ENCODE measurements at regions not wholly inside any gene's neighbourhood (a gene's known extent, or its start where the extent isn't known, plus 50 kb on each side); places are given as distances from the start of the nearest gene placed in this dataset.

DNA sequence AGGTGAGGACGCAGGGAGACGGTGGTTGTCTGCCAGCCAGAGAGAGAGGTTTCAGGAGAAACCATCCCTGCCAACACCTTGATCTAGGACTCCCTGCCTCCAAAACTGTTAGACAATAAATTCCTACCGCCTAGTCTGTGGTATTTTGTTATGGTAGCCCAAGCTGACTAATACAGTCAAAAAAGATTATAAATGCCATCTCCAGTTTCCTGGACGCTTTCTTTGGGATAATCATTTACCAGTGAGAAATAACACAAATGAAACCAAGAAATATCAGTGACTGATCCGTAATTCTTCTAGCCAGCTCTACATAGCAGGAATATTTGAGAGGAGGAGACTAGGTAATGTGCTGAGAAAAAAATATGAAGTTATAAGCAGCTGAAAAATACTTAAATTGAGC is 707.8 kb upstream of the LMCD1 start:
- DNase-seq, result no peak

DNA sequence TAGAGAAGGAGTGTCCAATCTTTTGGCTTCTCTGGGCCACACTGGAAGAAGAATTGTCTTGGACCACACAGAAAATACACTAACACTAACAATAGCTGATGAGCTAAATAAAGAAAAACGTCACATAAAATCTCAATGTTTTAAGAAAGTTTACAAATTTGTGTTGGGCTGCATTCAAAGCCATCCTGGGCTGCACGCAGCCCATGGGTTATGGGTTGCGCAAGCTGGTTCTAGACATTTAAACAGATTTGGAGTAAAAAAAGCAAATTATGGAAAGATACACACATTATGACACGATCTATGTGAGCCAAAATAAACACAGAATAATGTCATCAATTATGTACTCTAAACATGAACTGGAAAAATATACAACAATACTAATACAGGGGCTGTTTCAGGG is 703.3 kb upstream of the LMCD1 start:
- DNase-seq, result no peak

DNA sequence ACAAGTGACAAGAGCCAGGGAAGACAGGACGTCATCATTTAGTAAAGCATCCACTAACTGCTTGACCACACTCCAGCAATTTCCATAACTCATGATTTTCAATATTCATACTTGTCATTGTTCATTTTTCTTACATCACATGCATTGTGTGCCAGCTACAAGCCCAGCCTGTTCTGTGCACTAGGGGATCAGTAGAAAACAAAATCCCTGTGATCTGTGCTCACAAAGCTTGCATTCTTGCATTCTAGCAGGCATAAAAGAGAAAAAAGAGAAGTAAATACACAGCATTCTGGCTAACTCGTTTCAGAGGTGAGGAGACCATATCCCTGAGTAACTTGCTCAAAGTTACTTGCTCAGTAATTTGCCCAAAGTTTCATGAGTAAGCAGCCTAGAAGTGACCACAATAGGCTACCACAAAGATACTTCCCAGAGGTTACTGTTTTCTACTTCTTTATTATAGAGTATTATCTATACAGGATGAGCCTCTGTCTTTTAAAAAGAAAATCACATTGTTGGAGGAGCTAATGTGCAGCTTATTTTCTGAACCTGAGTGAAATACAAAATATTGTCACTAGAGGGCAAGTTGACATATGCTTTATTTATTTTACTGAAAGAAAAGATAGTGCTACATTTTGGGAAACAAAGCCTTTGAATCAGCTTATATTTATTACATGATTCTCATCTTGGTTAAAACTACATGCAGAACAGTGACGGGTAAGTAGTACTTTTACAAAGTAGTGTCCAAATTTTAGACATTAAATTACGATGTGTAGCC is 701.4 kb upstream of the LMCD1 start:
- DNase-seq, result no peak

- DNase-seq, result no peak
These were observed 689.1 kb upstream of the LMCD1 start for GRCh38 chr3:7812490-7812889.

DNA sequence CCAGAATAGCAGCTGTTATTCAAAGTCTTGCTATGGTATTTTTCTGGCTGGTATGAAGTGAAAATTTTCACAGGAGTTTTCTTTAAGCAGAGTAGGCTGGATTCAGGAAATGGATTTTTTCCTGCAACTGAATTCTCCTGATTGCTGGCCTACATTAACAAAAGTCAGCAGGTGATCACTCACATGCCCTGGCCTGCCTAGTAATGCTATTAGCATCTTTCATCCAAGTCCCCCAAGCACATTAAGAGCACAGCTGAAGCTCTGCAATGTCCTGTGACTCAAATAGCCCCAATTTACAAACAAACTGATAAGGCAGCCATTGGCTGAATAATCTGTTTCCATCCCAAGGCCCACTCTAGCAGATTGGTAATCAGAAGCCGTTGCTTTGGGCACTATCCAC is 688.3 kb upstream of the LMCD1 start:
- no peak for DNase-seq

DNA sequence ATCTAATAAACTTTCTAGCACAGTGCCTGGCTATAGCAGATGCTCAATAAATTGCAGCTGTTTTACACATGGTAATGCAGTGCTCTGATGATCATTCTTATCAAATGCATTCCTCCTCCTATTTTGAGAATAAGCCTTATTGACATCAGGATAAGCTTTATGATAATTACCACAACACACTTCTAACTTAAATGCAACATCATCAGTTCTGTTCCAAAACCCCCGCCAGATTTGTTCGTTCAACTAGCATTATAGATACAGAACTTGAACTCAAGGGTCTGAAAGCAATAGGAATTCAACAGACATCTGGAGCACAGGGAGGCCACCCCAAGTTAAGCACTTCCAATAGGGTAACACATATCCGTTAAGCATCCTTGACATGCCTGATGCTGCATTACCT is 684.4 kb upstream of the LMCD1 start:
- DNase-seq, result no peak

DNA sequence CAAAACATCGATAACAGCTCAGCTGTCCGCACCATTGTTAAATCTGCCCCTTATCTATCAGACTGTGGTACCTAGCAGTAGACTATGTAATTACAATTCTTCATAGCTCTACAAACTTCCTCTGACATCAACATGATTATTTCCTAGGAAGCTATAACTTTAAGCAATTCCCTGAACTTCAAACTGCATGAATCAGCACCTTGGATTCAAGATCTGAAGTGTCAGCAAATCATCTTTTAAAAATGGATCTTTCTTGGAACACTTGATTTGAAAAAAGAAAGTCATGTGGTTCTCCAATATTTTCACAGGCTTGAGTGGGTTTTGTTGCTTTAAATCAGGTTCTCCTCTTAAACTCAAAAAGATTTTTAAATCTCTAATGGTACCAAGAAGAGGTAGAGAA is 680.7 kb upstream of the LMCD1 start:
- no peak for DNase-seq

GRCh38 chr3:7821858-7822257 is 679.8 kb upstream of the LMCD1 start:
- no peak for DNase-seq

- DNase-seq, result no peak
These were observed 660.2 kb upstream of the LMCD1 start for GRCh38 chr3:7841451-7841850.

DNA sequence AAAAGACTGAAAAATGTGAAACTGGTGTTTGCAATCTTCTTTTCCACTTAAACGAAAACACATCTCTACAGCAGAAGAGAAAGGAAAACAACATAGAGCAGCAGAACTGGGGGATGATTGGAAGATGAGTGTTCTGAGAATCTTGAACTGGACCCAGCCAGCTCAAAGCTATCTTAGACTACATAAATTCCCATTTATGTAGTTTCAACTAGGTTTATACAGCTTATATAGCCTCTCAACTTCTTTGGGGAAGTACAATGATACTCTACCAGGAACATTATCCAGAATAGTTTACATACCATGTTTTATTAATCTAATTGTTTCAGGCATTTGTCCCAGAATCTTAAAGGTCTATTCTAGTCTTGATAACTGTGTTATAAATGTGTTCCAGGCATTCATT is 658.2 kb upstream of the LMCD1 start:
- DNase-seq, result no peak

DNA sequence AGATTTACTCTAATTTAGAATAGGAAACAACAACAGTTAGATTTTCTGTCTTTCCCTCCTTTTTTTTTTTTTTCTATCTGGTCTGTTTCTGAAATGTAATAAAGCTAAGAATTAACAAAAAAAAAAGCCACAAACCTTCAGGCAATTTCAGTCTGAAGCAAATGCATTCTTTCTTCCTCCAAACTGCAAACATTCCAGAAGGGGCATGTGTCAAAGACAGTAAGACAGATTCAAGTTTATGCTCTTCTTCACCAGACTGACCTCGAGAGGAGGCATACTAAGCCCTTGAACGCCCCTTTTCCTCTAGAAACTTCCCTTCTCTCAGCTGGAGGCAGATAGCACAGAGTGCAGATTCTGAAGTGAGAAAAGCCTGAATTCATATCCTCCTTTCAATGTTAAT is 654.6 kb upstream of the LMCD1 start:
- DNase-seq, result no peak

GRCh38 chr3:7847521-7847920 is 654.1 kb upstream of the LMCD1 start:
- no peak for DNase-seq

DNA sequence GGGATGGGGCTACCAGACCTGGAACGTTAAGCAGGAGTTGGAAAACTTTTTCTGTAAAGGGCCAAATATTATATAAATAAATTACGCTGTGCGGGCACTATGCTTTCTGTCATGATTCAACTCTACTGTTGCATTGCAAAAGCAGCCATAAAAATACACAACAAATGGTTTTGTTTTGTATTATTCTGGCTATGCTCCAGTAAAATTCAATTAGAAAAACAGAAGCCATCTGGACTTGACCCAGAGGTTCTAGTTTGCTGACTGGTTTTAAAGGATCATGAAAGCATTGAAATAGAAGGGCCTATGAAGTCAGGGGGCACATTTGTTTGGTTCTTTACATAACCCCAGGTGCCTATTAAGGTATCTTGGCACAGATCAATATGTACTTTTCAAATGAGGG is 647.4 kb upstream of the LMCD1 start:
- no peak for DNase-seq

- no peak for DNase-seq
These were observed 646.9 kb upstream of the LMCD1 start for GRCh38 chr3:7854721-7855120.

DNA sequence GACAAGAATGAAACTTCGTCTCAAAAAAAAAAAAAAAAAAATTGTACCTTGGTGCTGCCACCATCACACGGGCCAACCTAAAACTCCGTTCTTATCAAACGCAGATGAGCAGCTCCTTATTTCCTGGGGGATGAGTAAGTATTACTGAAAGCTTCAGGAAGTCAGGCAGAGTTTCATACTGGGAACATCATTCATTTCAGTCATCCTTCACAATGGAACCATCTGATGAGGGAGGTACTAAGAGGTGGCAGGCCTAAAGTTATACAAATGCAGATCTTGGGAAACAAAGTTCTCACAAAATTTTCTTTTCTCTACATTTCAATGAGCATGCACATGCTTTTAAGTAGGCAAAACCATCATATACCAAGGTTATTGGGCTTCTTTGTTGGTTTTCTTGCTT is 636.0 kb upstream of the LMCD1 start:
- no peak for DNase-seq

DNA sequence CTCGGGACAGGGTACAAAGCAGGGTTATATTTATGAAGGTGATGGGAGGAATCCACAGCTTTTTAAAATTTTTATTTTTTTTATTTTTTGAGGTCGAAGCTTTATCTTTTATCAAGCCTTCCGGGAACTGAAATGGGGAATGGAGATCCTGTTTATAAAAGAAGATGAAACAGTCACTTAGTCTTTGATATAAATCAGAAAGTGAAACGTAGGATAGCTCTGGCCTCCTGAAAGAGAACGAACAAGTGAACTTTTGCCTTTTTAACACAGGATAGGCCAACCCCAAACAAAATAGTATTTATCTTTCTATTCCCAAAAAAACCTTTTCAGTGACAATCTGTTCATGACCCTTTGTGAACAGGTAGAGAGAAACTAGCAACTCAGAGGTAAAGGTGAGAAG is 634.0 kb upstream of the LMCD1 start:
- DNase-seq, result no peak

DNA sequence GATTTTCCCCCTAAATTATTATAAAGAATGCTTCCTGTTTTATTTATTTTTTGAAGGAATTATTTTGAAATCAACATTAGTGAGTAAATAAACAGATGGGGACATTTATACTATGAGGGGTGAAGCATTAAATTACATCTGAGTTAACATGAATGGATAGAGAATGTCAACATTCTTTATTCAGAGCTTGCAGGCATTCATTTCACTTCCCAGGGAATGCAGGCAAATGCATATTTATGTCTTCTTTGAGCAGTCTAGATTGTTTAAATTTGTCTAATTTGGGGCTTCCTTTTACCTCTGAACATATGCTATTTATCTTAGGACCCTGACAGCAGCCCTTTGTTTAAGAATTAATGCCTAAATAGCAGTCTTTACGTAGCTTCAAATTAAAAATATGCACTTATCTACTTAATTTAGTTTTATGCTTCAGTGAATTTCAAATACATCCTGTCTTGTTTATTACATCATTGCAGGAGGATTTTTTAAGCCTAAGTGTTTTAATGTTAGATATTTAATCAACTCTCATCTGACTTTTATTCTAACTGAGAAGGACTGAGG is 630.5 kb upstream of the LMCD1 start:
- no peak for DNase-seq

DNA sequence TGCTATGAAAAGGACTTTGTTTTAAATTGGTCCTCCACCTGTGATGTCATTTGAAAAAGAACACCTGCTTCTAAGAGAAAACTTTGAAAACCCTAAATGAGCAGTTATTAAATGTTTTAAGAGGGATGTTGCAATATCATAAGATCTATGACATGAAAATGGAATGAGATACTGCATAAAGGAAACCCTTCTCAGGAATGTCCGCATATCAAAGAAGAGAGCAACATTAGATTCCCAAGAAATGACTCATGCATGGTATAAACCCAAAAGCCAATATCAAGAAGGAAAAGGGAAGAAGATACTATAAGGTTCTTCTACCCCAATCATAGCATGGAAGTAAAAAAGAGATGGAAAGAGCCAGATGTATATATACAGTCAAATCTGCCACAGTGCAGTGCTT is 627.5 kb upstream of the LMCD1 start:
- no peak for DNase-seq

- DNase-seq, result no peak
These were observed 625.7 kb upstream of the LMCD1 start for GRCh38 chr3:7875925-7876324.

DNA sequence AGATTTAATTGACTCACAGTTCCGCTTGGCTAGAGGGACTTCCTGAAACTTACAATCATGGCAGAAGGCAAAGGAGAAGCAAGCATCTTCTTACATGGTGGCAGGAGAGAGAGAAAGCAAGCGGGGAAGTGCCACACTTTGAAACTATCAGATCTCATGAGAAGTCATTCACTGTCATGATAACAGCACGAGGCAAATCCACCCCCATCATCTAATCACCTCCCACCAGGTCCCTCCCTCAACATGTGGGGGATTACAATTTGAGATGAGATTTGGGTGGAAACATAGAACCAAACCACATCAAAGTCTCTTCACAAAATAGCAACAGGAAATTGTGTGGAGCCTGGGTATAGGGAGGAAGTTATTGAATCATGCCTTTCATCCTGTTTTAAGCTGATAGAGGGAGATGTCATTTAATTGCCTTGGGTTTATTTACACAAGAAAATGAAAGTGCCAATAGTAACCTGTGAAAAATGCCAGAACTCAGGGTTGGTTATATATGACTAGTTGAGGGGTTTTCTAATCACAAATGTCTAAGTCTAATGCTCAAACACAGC is 624.8 kb upstream of the LMCD1 start:
- DNase-seq, result peak; percentile 49

DNA sequence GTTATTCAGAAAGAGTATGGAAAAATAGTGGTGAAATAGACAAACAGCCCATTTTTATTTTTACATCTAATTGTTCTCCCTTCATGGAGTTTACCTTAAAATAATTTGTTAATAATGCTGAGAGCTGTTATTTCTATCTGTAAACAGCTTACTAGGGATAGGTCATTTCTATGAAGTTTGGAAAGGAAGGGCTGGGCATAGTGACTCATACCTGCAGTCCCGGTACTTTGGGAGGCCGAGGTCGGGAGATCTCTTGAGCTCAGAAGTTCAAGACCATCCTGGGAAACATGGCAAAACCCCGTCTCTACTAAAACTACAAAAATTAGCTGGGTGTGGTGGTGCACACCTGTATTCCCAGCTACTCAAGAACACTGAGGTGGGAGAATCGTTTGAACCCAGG is 624.3 kb upstream of the LMCD1 start:
- no peak for DNase-seq

- peak; percentile 5 for DNase-seq
These were observed 622.1 kb upstream of the LMCD1 start for GRCh38 chr3:7879572-7879971.

DNA sequence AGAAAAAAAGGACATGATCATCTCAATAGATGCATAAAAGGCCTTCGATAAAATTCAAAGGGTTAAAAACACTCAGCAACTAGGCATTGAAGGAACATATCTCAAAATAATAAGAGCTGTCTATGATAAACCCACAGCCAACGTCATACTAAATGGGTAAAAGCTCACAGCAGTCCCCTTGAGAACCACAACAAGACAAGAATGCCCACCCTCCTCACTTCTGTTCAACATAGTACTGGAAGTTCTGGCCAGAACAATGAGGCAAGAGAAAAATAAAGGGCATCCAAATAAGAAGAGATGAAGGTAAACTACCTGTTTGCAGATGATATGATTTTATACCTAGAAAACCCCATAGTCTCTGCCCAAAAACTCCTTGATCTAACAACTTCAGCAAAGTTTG is 619.7 kb upstream of the LMCD1 start:
- DNase-seq, result no peak

DNA sequence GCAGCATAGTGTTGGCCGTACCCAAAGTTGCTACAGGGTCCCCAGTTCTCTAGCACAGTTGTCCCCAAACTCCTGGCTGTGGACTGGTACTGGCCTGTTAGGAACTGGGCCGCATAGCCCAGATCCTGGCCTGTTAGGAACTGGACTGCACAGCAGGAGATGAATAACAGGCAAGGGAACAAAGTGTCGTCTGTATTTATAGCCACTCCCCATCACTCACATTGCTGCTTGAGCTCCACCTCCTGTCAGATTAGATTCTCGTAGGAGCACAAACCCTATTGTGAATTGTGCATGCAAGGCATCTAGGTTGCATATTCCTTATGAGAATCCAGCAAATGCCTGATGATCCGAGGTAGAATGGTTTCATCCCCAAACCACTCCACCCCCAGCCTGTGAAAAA is 604.0 kb upstream of the LMCD1 start:
- no peak for DNase-seq

GRCh38 chr3:7913283-7913682 is 588.3 kb upstream of the LMCD1 start:
- no peak for DNase-seq

All from activated CD4-positive, alpha-beta T cell treated with anti-CD3 and anti-CD28 coated beads, Interleukin-2, amount 50 U/mL, for 16 hours (primary cell).